ENCODE measurements at regions not wholly inside any gene's neighbourhood (a gene's known extent, or its start where the extent isn't known, plus 50 kb on each side); places are given as distances from the start of the nearest gene placed in this dataset.

- Histone ChIP-seq H3K4me1 (no peaks in the 10 kb centered on the region), H3K27ac (no peak overlapping the region), H3K4me3 (no peak overlapping the region), H3K4me2 (no peak overlapping the region), H3K9me3 (peaks cover 14% of the 10 kb centered on the region; the same call in 2 of the 3 replicates)
- TF ChIP-seq EHMT2 (IDR thresholded peaks at IDR 0.05; ENCODE audit: low read depth) (no peak), HDAC2 (IDR thresholded peaks at IDR 0.05) (no peak), RFX5 (IDR thresholded peaks at IDR 0.05) (no peak), FOSL2 (IDR thresholded peaks at IDR 0.05) (no peak), FOSL2 (CRISPR knock-in tag; IDR thresholded peaks at IDR 0.05) (no peak), E2F6 (IDR thresholded peaks at IDR 0.05; ENCODE audit: borderline replicate concordance, low read depth) (no peak), PHF8 (IDR thresholded peaks at IDR 0.05; ENCODE audit: borderline replicate concordance, low read depth) (no peak), MAFK (IDR thresholded peaks at IDR 0.05; ENCODE audit: partially characterized antibody) (no peak), CTCF (IDR thresholded peaks at IDR 0.05) (no peak), NPAS2 (CRISPR knock-in tag; IDR thresholded peaks at IDR 0.05; ENCODE audit: borderline replicate concordance) (no peak), POLR2A (IDR thresholded peaks at IDR 0.05; ENCODE audit: low read length) (no peak), KDM5A (IDR thresholded peaks at IDR 0.05) (no peak)
- 31% methylated on average over 5 of the region's 7 CpGs for WGBS (ENCODE audit: missing lambda C conversion rate)
- ATAC-seq (no peak), DNase-seq (ENCODE audit: low read depth in 1 of 2, low spot score in 1 of 2) (no peak), FAIRE-seq (no peak)
- POLR2A ChIA-PET, result no interaction called here
- CTCF ChIA-PET, result interaction anchor here (1.9 kb wide), 1 partner anchor 18 kb away, joined by 10 read pairs; no protein-coding TSS in a partner anchor
These were observed 85.5 kb upstream of the PPP1R26 start for GRCh38 chr9:135394131-135394530.

- TF ChIP-seq HDAC2 (IDR thresholded peaks at IDR 0.05) (no peak), HES2 (IDR thresholded peaks at IDR 0.05) (no peak), TFCP2L1 (CRISPR knock-in tag; IDR thresholded peaks at IDR 0.05) (no peak), MYC (IDR thresholded peaks at IDR 0.05; ENCODE audit: borderline replicate concordance, low read length) (no peak), SMC3 (IDR thresholded peaks at IDR 0.05) (no peak)
- ChIA-PET POLR2A (no interaction called here), CTCF (interaction anchor here (7.3 kb wide), 1 partner anchor 17 kb away, joined by 56 read pairs; no protein-coding TSS in a partner anchor)
- peaks cover 14% of the 10 kb centered on the region; the same call in 2 of the 3 replicates for H3K9me3 ChIP-seq
- H3K4me2 ChIP-seq, result no peak overlapping the region
- H3K4me1 ChIP-seq, result no peaks in the 10 kb centered on the region
- FAIRE-seq, result no peak
- no peak for DNase-seq (ENCODE audit: low read depth in 1 of 2, low spot score in 1 of 2)
- no peak overlapping the region for H3K27ac ChIP-seq
- 19% methylated on average over 5 of the region's 5 CpGs for WGBS (ENCODE audit: missing lambda C conversion rate)
- H3K4me3 ChIP-seq, result no peak overlapping the region
- ATAC-seq, result no peak
These were observed 84.6 kb upstream of the PPP1R26 start for GRCh38 chr9:135394699-135395645.

GRCh38 chr9:135397142-135397541 is 82.4 kb upstream of the PPP1R26 start:
- no peak for DNase-seq (ENCODE audit: low read depth in 1 of 2, low spot score in 1 of 2)
- CTCF ChIA-PET, result interaction anchor here (0.8 to 7.3 kb wide), 4 partner anchors 8 to 310 kb away, joined by 3 to 56 read pairs (median 4); partner anchors contain the start of gene KCNT1
- H3K27ac ChIP-seq, result no peak overlapping the region
- no peak overlapping the region for H3K4me2 ChIP-seq
- H3K4me3 ChIP-seq, result no peak overlapping the region
- no peak for ATAC-seq
- POLR2A ChIA-PET, result no interaction called here
- FAIRE-seq, result no peak
- 76% methylated on average over 7 of the region's 12 CpGs for WGBS (ENCODE audit: missing lambda C conversion rate)
- H3K9me3 ChIP-seq, result peaks cover 14% of the 10 kb centered on the region; the same call in 2 of the 3 replicates
- TF ChIP-seq SREBF2 (IDR thresholded peaks at IDR 0.05), result no peak
- TF ChIP-seq EHF (CRISPR knock-in tag; IDR thresholded peaks at IDR 0.05), result no peak
- no peak for TF ChIP-seq CTCF (IDR thresholded peaks at IDR 0.05)
- no peaks in the 10 kb centered on the region for H3K4me1 ChIP-seq

All from A549 (cell line).